ENCODE measurements at regions not wholly inside any gene's neighbourhood (a gene's known extent, or its start where the extent isn't known, plus 50 kb on each side); places are given as distances from the start of the nearest gene placed in this dataset.

DNA sequence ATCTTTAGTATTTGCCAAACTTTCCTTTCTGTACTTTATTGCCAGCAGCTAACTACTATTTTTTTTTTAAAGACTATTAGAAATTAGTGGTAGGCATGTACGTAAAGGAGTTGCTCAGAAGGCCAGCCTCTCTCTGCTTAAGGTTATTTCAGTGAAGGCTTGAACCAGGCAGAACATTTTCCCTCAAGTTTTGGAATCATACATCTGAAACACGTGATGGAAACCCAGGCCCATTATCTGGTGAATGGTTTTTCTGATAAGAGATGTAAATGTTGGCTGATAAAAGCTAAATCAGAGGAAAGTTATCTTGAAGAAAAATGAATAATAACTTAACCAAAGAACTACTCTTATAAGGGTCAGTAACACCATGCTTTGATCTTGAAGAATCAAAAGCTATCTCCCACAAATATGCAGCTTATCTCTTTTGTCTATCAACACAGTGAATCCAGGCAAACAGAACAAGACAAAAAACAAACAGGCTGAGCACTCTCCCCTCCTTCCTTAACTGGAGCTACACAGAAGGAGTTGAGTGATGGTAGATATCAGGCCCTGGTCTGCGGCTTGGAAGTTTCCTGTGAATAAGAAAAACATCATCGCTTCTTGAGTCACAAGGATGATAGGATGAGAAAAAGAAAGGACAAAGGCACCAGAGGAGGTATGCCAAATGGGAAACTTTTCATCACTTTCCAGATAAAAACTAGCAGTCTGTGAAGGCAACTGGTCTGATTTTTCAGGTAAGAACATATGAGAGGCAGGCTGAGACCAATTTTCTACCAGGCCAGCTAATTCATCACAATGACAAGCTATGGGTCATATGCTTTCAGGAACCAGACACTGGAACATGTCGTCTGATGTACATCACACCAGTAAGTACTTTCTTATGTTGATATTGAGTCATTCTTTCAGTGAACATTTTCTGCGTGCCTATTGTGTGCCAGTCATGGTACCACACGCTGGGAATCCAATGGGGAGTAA lies 88.4 kb upstream of the STK17B start:
- TF ChIP-seq ETS1 (conservative IDR thresholded peaks at IDR 0.05; ENCODE audit: control insufficient read depth, low read depth, low read length), result no peak
- no peak for TF ChIP-seq HNRNPLL (IDR thresholded peaks at IDR 0.05; ENCODE audit: low read depth, low read length, poor library complexity, severe bottlenecking)
- TF ChIP-seq NFE2L1 (tag; IDR thresholded peaks at IDR 0.05; ENCODE audit: borderline replicate concordance, low read depth), result no peak
- TF ChIP-seq HNRNPL (IDR thresholded peaks at IDR 0.05; ENCODE audit: low read depth, low read length), result no peak
- TF ChIP-seq TEAD4 (IDR thresholded peaks at IDR 0.05; ENCODE audit: low read length), result peak; percentile 74
- TF ChIP-seq TEAD4 (CRISPR knock-in tag; IDR thresholded peaks at IDR 0.05; ENCODE audit: borderline replicate concordance), result no peak
- no peak for TF ChIP-seq SUPT5H (IDR thresholded peaks at IDR 0.05)
- TF ChIP-seq STAT5B (CRISPR knock-in tag; IDR thresholded peaks at IDR 0.05), result no peak
